ENCODE measurements at regions not wholly inside any gene's neighbourhood (a gene's known extent, or its start where the extent isn't known, plus 50 kb on each side); places are given as distances from the start of the nearest gene placed in this dataset.
"Not testable (repeated sequence)": the region's sequence is repeated elsewhere in the genome, so short reads cannot be mapped to it uniquely, and the experiment has no call there.

- DNase-seq (ENCODE audit: low spot score) = no peak
These were observed 108.6 kb downstream of the NRN1 start for GRCh38 chr6:5898102-5898501.

DNA sequence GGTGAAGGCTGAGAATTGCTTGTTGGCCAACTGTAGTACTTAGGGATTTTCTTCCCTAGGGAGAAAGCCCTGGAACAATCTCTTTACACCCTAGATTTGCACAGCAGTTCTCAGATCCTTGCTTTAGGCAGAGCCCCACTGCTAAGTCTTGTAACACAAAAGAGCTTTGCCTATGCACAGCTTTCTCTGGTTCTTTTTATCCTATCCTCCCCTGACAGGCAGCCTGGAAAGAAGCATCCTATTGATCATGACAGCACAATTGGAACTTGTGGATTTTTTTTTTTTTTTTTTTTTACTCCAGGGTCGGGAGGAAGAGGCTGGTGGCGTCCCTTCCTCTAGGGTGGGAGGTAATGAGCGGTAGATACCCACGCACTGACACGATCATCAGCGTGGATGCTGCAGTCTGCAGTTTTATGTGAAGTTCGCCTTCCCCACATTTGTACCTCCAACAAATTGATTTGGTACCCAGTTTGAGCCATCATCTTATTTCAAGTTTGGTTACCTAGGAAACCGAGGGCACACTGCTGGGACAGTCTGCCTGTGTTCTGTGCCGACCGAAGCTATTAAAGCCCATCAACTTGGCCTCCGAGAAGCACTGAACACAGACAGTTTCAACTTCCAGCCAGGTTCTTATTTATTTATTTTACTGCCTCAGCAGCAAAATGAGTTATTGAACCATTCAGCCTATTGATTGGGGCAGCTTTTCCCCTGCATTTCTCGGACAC is 110.1 kb downstream of the NRN1 start:
- no peak for DNase-seq (ENCODE audit: low spot score)

DNA sequence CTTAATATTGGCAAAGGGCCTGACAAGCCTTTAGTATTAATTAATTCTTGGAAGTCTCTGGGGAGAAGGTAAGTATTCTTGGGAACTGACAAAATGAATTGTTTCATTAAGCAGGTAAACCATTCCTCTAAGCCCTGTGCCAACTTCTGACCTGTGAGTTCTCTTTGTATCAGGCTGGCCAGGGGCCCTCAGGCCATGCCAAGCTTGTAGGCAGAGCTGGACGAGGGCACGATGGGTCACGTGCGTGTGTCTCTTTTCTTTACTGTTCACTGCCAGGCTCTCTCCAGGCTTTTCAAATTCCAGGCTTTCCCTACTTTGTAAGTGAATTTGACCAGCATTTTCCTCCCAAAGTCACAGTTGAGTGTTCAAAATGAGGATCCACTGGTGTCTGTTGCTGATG is 112.4 kb downstream of the NRN1 start:
- DNase-seq (ENCODE audit: low spot score) = no peak

DNA sequence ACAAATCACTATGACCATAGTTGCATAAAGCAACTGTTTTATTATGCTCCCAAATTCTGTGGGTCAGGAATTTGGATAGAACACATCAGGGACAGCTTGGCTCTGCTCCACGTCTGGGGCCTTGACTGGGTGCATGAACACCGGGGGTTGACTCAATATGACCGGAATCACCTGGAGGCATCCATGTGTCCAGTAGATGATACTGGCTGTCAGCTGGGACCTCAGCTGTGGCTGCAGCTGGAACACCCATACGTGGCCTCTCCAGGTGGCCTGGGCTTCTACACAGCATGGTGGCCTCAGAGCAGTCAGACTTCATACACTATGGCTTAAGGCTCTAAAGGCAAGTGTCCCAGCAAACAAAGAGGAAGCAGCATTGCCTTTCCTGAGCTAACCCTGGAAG is 113.4 kb downstream of the NRN1 start:
- no peak for DNase-seq (ENCODE audit: low spot score)

DNA sequence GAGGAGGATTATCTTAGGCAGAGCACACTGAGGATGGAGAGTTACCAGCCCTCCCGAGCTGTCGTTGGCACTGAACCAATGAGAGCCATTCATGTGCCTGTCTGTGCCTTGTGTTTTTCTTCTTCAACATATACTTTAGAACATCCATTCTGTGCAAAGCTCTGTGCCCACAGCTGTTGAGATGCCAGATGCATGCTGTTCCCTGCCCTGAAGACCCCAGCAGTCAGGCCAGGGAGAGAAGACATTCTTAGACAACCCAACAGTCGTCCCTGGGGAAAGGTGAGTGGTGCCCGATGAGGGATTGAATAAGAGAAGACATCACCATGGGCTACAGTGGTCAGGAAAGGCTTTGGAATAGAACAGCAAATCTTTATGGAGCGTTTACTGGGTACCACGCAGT is 114.1 kb downstream of the NRN1 start:
- no peak for DNase-seq (ENCODE audit: low spot score)

GRCh38 chr6:5878792-5879191 is 127.9 kb downstream of the NRN1 start:
- DNase-seq (ENCODE audit: low spot score) = no peak

DNA sequence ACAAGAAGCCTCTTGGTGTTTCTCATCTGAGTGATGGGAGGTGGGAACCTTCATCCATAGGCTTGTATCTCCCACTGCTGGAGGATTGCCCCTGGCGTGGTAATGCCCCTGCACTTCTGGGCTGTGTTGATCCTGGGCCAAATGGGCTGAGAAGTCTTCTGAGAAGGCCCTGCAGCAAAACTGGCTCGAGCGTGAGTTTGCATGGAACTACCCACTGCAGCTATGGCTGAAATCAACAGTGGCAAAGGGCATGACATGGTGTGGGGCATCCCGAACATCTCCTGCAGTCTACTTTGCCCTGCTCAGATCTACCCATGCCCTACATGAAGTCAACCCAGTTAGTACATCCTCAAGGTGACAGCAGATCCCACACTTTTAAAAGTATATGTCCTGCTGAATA is 130.6 kb downstream of the NRN1 start:
- DNase-seq (ENCODE audit: low spot score) = no peak

DNA sequence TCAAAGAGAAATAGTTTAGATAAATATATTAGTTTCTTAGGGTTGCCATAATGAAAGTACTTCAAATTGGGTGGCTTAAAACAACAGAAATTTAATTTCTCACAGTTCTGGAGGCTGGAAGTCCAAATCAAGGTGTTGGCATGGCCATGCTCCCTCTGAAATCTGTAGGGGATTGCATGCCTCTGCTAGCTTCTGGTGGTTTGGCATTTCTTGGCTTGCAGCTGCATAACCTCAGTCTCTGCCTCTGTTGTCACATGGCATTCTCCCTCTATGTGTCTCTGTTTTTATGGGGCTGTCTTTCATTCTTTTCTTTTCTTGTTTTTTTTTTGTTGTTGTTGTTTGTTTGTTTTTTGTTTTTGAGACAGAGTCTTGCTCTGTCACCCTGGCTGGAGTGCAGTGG is 132.7 kb downstream of the NRN1 start:
- not testable (repeated sequence) for DNase-seq (ENCODE audit: low spot score)

DNA sequence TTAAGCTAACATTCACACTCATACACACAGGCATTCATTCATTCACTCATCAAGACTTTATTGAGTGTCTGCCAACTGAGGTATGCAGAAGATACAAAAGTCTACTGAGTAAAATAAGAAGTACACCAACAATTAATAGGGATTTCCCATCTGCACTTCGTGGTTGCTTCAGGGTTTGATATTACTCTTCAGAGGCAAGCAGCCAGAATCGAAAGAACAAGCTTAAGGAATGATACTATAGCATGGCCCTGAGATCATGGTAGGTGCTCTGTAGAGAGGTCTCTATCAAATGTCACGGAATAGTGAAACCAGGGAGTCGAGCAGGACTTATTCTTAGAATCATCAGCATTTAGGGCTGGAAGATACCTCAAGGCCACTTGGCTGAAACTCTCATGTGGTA is 135.4 kb downstream of the NRN1 start:
- DNase-seq (ENCODE audit: low spot score) = no peak

DNA sequence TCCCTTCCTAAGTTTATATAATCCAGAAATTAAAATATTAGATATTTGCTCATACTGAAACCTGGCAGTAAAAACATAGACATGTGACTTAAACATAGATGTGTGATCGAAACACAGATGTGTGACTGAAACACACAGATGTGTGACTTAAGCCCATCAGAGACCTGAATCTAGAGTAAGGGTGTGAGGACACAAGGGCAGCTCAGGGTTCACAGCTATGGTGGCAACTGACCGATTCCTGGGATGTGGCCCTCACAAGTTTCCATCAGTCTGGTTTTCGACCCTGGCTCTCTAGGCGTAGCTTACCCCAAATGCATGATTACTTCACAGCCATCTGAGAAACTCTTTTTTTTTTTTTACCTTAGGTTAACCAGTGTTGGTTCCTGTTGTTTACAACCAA is 137.0 kb downstream of the NRN1 start:
- DNase-seq (ENCODE audit: low spot score) = no peak

- DNase-seq (ENCODE audit: low spot score) = no peak
These were observed 137.5 kb downstream of the NRN1 start for GRCh38 chr6:5869261-5869660.

GRCh38 chr6:5866547-5867051 is 140.1 kb downstream of the NRN1 start:
- no peak for DNase-seq (ENCODE audit: low spot score)

- DNase-seq (ENCODE audit: low spot score) = no peak
These were observed 141.2 kb downstream of the NRN1 start for GRCh38 chr6:5865506-5866031.

DNA sequence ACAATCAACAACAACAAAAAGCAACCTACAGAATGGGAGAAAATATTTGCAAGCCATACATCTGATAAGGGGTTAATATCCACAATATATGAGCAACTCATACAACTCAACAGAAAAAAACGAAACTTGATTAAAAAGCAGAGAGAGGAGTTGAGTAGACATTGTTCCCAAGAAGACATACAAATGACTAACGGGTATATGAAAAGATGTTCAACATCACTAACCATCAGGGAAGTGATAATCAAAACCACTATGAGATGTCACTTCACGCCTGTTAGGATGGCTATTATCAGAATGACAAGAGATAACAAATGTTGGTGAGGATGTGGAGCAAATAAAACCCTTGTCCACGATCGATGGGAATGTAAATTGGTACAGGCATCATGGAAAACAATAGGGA is 145.9 kb downstream of the NRN1 start:
- no peak for DNase-seq (ENCODE audit: low spot score)

- no peak for DNase-seq (ENCODE audit: low spot score)
These were observed 150.8 kb downstream of the NRN1 start for GRCh38 chr6:5855787-5856470.

DNA sequence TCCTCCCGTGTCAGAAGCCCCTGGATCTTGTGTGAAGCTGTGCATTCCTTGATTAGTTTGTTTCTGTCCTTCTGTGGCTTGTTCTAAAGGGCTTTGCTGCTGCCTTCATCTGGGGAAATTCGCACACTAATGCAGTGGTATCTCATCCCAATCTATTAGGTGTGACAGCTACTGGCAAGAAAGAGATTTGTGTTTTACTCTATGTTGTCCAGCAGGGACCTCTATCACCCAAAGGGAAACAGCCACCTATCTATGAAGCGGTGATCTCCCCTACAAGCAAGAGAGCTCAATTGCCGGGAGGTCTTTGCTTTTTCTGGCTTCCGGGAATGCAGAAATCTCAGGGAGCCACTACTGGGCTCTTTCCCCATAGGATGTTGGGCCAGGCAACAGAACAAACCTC is 151.8 kb downstream of the NRN1 start:
- no peak for DNase-seq (ENCODE audit: low spot score)

GRCh38 chr6:5851261-5851757 is 155.4 kb downstream of the NRN1 start:
- DNase-seq (ENCODE audit: low spot score) = peak; percentile 49

- no peak for DNase-seq (ENCODE audit: low spot score)
These were observed 155.9 kb downstream of the NRN1 start for GRCh38 chr6:5850848-5851255.

- DNase-seq (ENCODE audit: low spot score) = no peak
These were observed 159.8 kb downstream of the NRN1 start for GRCh38 chr6:5846889-5847288.

DNA sequence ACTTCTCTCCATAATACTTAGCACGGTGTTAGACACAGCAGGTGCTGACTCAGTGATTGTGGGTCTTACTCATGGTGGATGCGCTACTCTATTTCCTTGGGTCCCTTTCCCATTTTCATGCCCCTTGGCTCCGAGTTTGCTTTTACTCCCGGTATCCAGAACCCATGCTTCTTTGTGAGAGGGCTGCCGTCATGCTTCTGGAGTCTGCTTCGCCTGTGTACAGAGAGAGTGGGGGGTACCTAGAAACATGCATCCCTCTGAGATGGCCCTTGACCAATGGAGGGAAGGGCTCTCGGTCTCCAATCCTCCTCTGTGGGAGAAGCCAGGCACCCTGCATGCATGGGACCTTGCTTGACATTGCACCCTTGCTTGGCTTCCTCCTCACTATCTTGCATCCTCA is 160.4 kb downstream of the NRN1 start:
- DNase-seq (ENCODE audit: low spot score) = no peak

GRCh38 chr6:5843078-5843477 is 163.6 kb downstream of the NRN1 start:
- DNase-seq (ENCODE audit: low spot score) = no peak

GRCh38 chr6:5840734-5841390 is 165.9 kb downstream of the NRN1 start:
- no peak for DNase-seq (ENCODE audit: low spot score)
